A204.1 (cell line): ENCODE measurements at regions not wholly inside any gene's neighbourhood (a gene's known extent, or its start where the extent isn't known, plus 50 kb on each side); places are given as distances from the start of the nearest gene placed in this dataset.

Experiments
- FAIRE-seq: peaks from 2 replicates; lab custom pipeline; 2012; peaks lifted over from hg19 to GRCh38; lab: Jason Lieb, UNC

GRCh38 chr16:54568906-54569807 lies 282.6 kb upstream of the IRX3 start:
- no peak for FAIRE-seq

GRCh38 chr16:54564841-54565240 lies 278.3 kb upstream of the IRX3 start:
- FAIRE-seq, result no peak

GRCh38 chr16:54554581-54554980 lies 268.0 kb upstream of the IRX3 start:
- FAIRE-seq, result no peak

GRCh38 chr16:54548281-54548680 lies 261.7 kb upstream of the IRX3 start:
- FAIRE-seq, result no peak

- FAIRE-seq, result no peak
Observed at GRCh38 chr16:54547052-54547451, 260.5 kb upstream of the IRX3 start.

- no peak for FAIRE-seq
Observed at GRCh38 chr16:54546521-54546920, 259.9 kb upstream of the IRX3 start.

GRCh38 chr16:54545854-54546511 lies 259.4 kb upstream of the IRX3 start:
- FAIRE-seq, result no peak

GRCh38 chr16:54544553-54545180 lies 258.1 kb upstream of the IRX3 start:
- FAIRE-seq, result no peak

GRCh38 chr16:54542805-54543505 lies 256.4 kb upstream of the IRX3 start:
- no peak for FAIRE-seq

- FAIRE-seq, result no peak
Observed at GRCh38 chr16:54540525-54541180, 254.1 kb upstream of the IRX3 start.

- no peak for FAIRE-seq
Observed at GRCh38 chr16:54538276-54538675, 251.7 kb upstream of the IRX3 start.

- FAIRE-seq, result peak; percentile 99
Observed at GRCh38 chr16:54533856-54534490, 247.4 kb upstream of the IRX3 start.

- no peak for FAIRE-seq
Observed at GRCh38 chr16:54526916-54527315, 240.3 kb upstream of the IRX3 start.

GRCh38 chr16:54526087-54526486 lies 239.5 kb upstream of the IRX3 start:
- FAIRE-seq, result no peak

- FAIRE-seq, result no peak
Observed at GRCh38 chr16:54525104-54525503, 238.5 kb upstream of the IRX3 start.

GRCh38 chr16:54522584-54522983 lies 236.0 kb upstream of the IRX3 start:
- no peak for FAIRE-seq

- FAIRE-seq, result no peak
Observed at GRCh38 chr16:54521327-54521726, 234.7 kb upstream of the IRX3 start.

- FAIRE-seq, result no peak
Observed at GRCh38 chr16:54519161-54519695, 232.6 kb upstream of the IRX3 start.

GRCh38 chr16:54517181-54517580 lies 230.6 kb upstream of the IRX3 start:
- no peak for FAIRE-seq

- no peak for FAIRE-seq
Observed at GRCh38 chr16:54512467-54512995, 225.9 kb upstream of the IRX3 start.

- no peak for FAIRE-seq
Observed at GRCh38 chr16:54511222-54511731, 224.7 kb upstream of the IRX3 start.
